K562 (cell line): ENCODE measurements at regions not wholly inside any gene's neighbourhood (a gene's known extent, or its start where the extent isn't known, plus 50 kb on each side); places are given as distances from the start of the nearest gene placed in this dataset.

ENCODE experiments used
- EZH2 ChIP-seq: IDR thresholded peaks from 2 replicates; pipeline ENCODE4 v1.6.1; 2012; ENCODE audit warnings: low read depth, mild to moderate bottlenecking, inconsistent platforms, low read length, borderline replicate concordance
- HNRNPH1 ChIP-seq: fragments of 200-400 bp; formaldehyde crosslinking; optimal IDR thresholded peaks from 2 replicates; pipeline ENCODE3; 2017; ENCODE audit warnings: low read depth, mild to moderate bottlenecking, low read length, moderate library complexity
- MAFG ChIP-seq: fragments of 450-650 bp; conservative IDR thresholded peaks from 2 replicates; pipeline ENCODE4 v1.6.1; 2016; ENCODE audit warnings: missing genetic modification characterization, missing compliant biosample characterization
- POLR2A ChIP-seq: fragments of 450-650 bp; conservative IDR thresholded peaks from 2 replicates; pipeline ENCODE4 v1.6.1; 2016
- RAD21 ChIP-seq, 2 experiments: fragments of 250-450 bp in 1 of 2; fragments of 450-650 bp in 1 of 2; sonication (Bioruptor Pico) in 1 of 2; formaldehyde crosslinking in 1 of 2; IDR thresholded peaks in 1 of 2; conservative IDR thresholded peaks in 1 of 2; 2 replicates each; pipeline versions ENCODE4 v1.4.0 to v1.8.0; 2020 to 2022; ENCODE audit warnings: mild to moderate bottlenecking in 2 of 2, moderate library complexity in 1 of 2
- SP1 ChIP-seq: sonication (generic); formaldehyde crosslinking; IDR thresholded peaks from 2 replicates; pipeline ENCODE4 v1.8.1; 2022; ENCODE audit warnings: mild to moderate bottlenecking, missing genetic modification reagents
- U2AF2 ChIP-seq: fragments of 200-400 bp; formaldehyde crosslinking; optimal IDR thresholded peaks from 2 replicates; pipeline ENCODE3; 2017; ENCODE audit warnings: low read depth, mild to moderate bottlenecking, low read length
- TF ChIP-seq, protein P1 (sequence below): sonication (generic); formaldehyde crosslinking; IDR thresholded peaks from 2 replicates; pipeline ENCODE4 v1.9.0; 2022; ENCODE audit warnings: mild to moderate bottlenecking, missing genetic modification reagents
- TF ChIP-seq, protein P2 (sequence below): fragments of 250-450 bp; sonication (Bioruptor Pico); IDR thresholded peaks from 2 replicates; pipeline ENCODE4 v1.4.0; 2020; ENCODE audit warnings: mild to moderate bottlenecking, moderate library complexity, borderline replicate concordance
- TF ChIP-seq, protein P3 (sequence below), 2 experiments: IDR thresholded peaks; 2 replicates each; pipeline ENCODE4 v1.6.1; 2011; ENCODE audit warnings: borderline replicate concordance in 1 of 2, control low read depth in 1 of 2, low read depth in 1 of 2, low read length in 1 of 2, mild to moderate bottlenecking in 1 of 2, mixed read lengths in 1 of 2, moderate library complexity in 1 of 2; ENCODE audit not compliant: insufficient read depth in 1 of 2, insufficient read length in 1 of 2, poor library complexity in 1 of 2, severe bottlenecking in 1 of 2; ENCODE audit errors: extremely low read depth in 1 of 2
- TF ChIP-seq, protein P4 (sequence below): fragments of 250-450 bp; sonication (Bioruptor Pico); IDR thresholded peaks from 2 replicates; pipeline ENCODE4 v1.5.0; 2021; ENCODE audit warnings: mild to moderate bottlenecking, borderline replicate concordance
- TF ChIP-seq, protein P5 (sequence below), 3 experiments: IDR thresholded peaks in 2 of 3; conservative IDR thresholded peaks in 1 of 3; 2 replicates each; pipeline ENCODE4 v1.5.1; 2011 to 2012; ENCODE audit warnings: low read length in 3 of 3, mild to moderate bottlenecking in 3 of 3, control low read depth in 2 of 3, improper control_type of control experiment in 1 of 3, inconsistent platforms in 1 of 3, low read depth in 1 of 3, mixed read lengths in 1 of 3, moderate library complexity in 1 of 3; ENCODE audit not compliant: insufficient read depth in 2 of 3

DNA sequence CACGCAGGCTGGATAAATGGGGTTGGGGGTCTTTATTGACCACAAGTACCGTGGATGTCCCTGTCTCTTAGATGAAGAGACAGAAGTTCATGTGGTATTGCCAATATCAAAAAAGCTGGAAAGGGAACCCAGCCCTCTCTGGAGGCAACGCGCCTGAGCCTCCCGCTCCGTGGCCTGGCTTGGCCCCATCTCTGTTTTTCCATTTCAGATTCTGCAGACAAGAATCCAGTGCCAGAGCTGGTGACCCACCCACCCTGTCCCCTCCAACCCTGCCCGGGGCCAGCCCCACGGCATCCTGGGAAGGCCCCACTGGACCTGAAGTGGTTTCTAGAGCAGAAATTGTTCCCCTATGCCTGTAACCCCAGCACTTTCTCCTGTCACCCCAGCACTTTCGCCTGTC, 57.7 kb downstream of the PTPRS start:
- TF ChIP-seq RAD21 (CRISPR knock-in tag; conservative IDR thresholded peaks at IDR 0.05 in 1 of 2, IDR thresholded peaks at IDR 0.05 in 1 of 2) (no peak), POLR2A (no peak), U2AF2 (no peak), SP1 (CRISPR knock-in tag) (no peak), MAFG (no peak), HNRNPH1 (no peak), EZH2 (no peak)
- TF ChIP-seq, protein P1, sequence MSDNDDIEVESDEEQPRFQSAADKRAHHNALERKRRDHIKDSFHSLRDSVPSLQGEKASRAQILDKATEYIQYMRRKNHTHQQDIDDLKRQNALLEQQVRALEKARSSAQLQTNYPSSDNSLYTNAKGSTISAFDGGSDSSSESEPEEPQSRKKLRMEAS = no peak
- TF ChIP-seq, protein P2, sequence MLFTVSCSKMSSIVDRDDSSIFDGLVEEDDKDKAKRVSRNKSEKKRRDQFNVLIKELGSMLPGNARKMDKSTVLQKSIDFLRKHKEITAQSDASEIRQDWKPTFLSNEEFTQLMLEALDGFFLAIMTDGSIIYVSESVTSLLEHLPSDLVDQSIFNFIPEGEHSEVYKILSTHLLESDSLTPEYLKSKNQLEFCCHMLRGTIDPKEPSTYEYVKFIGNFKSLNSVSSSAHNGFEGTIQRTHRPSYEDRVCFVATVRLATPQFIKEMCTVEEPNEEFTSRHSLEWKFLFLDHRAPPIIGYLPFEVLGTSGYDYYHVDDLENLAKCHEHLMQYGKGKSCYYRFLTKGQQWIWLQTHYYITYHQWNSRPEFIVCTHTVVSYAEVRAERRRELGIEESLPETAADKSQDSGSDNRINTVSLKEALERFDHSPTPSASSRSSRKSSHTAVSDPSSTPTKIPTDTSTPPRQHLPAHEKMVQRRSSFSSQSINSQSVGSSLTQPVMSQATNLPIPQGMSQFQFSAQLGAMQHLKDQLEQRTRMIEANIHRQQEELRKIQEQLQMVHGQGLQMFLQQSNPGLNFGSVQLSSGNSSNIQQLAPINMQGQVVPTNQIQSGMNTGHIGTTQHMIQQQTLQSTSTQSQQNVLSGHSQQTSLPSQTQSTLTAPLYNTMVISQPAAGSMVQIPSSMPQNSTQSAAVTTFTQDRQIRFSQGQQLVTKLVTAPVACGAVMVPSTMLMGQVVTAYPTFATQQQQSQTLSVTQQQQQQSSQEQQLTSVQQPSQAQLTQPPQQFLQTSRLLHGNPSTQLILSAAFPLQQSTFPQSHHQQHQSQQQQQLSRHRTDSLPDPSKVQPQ = no peak
- TF ChIP-seq, protein P3, sequence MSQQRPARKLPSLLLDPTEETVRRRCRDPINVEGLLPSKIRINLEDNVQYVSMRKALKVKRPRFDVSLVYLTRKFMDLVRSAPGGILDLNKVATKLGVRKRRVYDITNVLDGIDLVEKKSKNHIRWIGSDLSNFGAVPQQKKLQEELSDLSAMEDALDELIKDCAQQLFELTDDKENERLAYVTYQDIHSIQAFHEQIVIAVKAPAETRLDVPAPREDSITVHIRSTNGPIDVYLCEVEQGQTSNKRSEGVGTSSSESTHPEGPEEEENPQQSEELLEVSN (IDR thresholded peaks at IDR 0.05; ENCODE audit: borderline replicate concordance in 1 of 2, extremely low read depth in 1 of 2, insufficient read depth in 1 of 2, insufficient read length in 1 of 2, low read depth in 1 of 2, low read length in 1 of 2, poor library complexity in 1 of 2, severe bottlenecking in 1 of 2) = no peak
- TF ChIP-seq, protein P4, sequence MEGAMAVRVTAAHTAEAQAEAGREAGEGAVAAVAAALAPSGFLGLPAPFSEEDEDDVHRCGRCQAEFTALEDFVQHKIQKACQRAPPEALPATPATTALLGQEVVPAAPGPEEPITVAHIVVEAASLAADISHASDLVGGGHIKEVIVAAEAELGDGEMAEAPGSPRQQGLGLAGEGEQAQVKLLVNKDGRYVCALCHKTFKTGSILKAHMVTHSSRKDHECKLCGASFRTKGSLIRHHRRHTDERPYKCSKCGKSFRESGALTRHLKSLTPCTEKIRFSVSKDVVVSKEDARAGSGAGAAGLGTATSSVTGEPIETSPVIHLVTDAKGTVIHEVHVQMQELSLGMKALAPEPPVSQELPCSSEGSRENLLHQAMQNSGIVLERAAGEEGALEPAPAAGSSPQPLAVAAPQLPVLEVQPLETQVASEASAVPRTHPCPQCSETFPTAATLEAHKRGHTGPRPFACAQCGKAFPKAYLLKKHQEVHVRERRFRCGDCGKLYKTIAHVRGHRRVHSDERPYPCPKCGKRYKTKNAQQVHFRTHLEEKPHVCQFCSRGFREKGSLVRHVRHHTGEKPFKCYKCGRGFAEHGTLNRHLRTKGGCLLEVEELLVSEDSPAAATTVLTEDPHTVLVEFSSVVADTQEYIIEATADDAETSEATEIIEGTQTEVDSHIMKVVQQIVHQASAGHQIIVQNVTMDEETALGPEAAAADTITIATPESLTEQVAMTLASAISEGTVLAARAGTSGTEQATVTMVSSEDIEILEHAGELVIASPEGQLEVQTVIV (CRISPR knock-in tag) = no peak
- TF ChIP-seq, protein P5, sequence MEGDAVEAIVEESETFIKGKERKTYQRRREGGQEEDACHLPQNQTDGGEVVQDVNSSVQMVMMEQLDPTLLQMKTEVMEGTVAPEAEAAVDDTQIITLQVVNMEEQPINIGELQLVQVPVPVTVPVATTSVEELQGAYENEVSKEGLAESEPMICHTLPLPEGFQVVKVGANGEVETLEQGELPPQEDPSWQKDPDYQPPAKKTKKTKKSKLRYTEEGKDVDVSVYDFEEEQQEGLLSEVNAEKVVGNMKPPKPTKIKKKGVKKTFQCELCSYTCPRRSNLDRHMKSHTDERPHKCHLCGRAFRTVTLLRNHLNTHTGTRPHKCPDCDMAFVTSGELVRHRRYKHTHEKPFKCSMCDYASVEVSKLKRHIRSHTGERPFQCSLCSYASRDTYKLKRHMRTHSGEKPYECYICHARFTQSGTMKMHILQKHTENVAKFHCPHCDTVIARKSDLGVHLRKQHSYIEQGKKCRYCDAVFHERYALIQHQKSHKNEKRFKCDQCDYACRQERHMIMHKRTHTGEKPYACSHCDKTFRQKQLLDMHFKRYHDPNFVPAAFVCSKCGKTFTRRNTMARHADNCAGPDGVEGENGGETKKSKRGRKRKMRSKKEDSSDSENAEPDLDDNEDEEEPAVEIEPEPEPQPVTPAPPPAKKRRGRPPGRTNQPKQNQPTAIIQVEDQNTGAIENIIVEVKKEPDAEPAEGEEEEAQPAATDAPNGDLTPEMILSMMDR (IDR thresholded peaks at IDR 0.05 in 2 of 3, conservative IDR thresholded peaks at IDR 0.05 in 1 of 3; ENCODE audit: insufficient read depth in 2 of 3, low read depth in 1 of 3, low read length in 3 of 3) = no peak
